HG03442 (cell line): ENCODE measurements at regions not wholly inside any gene's neighbourhood (a gene's known extent, or its start where the extent isn't known, plus 50 kb on each side); places are given as distances from the start of the nearest gene placed in this dataset.

Experiments used
- ATAC-seq: cut with Tn5 transposase; IDR thresholded peaks from one replicate; pipeline ENCODE4 v1.9.1; 2021; ENCODE audit warnings: mild to moderate bottlenecking, moderate library complexity; ENCODE audit not compliant: unreplicated experiment

DNA sequence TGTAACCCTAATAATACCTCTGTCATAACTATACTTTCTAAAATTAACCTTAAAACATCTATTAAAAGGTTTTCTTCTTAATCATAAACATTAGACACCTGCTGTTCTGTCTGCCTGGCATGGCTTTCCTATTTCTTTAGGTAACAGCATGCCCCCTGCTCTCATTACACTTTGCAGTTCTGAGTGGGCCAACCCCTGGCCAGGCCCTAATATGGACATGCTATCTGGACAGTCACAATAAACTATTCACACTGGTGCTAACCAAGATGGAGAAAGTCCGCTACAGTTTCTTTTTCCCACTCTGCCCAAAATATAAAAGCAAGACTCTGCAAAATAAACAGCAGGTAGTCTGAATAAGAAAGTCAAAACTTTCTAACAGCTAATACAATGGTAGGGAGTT lies 84.0 kb downstream of the ELAPOR2 start:
- ATAC-seq, result no peak

DNA sequence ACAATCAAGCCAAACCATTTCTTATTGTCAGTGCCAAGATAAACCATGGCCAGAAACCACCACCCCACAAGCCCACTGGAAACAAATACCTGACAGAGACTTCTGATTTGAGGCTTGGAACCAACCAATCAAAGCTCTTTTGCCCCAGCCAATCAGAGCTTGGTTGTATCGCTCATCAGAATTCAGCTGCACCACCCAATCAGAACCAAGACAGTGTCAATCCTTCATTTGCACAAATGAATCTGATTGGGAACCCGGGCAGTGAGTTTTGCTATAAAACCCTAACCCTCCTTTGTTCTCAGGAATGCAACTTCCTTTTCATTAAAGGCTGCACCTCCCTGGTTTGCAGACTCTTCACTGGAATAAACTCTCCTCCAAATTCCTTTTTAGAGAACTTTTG lies 87.4 kb downstream of the ELAPOR2 start:
- no peak for ATAC-seq

- ATAC-seq, result no peak
These were observed 88.5 kb downstream of the ELAPOR2 start for GRCh38 chr7:86970986-86971385.

GRCh38 chr7:86970547-86970946 lies 88.9 kb downstream of the ELAPOR2 start:
- no peak for ATAC-seq

- no peak for ATAC-seq
These were observed 89.6 kb downstream of the ELAPOR2 start for GRCh38 chr7:86969865-86970264.

- no peak for ATAC-seq
These were observed 90.8 kb downstream of the ELAPOR2 start for GRCh38 chr7:86968618-86969017.

- ATAC-seq, result no peak
These were observed 92.5 kb downstream of the ELAPOR2 start for GRCh38 chr7:86966916-86967315.

- no peak for ATAC-seq
These were observed 93.7 kb downstream of the ELAPOR2 start for GRCh38 chr7:86965727-86966120.

GRCh38 chr7:86964973-86965726 lies 94.3 kb downstream of the ELAPOR2 start:
- no peak for ATAC-seq

- peak; percentile 96 for ATAC-seq
These were observed 95.7 kb downstream of the ELAPOR2 start for GRCh38 chr7:86963599-86964230.

GRCh38 chr7:86962623-86963022 lies 96.8 kb downstream of the ELAPOR2 start:
- no peak for ATAC-seq

GRCh38 chr7:86961686-86962085 lies 97.8 kb downstream of the ELAPOR2 start:
- no peak for ATAC-seq

GRCh38 chr7:86958380-86958779 lies 101.1 kb downstream of the ELAPOR2 start:
- no peak for ATAC-seq

DNA sequence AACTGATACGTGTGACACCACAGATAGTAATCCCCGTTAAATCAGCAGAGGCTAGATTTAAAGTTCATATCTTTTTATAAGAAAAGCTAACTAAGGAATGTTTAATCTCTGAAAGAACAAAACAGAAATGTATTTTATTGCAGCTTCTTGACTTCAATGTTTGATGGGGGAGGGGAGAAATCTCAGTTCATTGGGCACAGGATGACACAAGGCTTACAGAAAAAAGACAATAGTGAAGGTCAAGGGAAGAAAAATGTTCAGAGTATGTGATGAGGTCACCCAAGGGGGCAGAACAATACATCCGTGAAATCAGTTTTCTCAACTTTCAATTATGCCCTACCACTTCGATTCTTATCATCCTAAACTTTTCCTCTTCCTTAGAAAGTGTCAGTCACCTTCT lies 102.9 kb downstream of the ELAPOR2 start:
- ATAC-seq, result no peak

DNA sequence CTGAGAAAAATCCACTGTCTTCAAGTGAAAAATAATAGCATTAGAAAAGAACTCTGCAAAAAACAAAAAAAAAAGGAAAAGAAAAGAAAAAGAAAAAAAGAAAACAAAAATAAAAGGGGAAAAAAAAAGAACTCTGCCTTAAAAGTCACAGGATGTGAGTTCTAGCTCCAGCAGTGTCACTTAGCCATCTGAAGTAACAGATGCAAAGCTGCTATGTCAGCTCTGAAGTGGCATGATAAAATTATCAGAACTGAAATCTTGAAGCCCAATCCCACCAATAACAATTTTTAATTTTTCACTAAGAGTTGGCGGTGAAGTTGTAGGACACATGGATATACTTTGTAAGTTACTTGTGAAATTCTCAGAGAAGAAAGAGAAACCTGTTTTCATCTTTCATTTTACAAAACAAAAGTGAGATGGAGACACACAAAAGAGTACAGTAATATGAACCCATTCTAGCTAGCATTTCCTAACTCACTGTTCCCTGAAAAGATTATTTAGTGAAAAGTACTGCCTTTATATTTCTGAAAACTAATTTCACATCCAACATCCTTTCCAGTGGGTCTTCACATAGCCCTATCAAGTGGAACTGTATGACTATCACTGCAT lies 103.5 kb downstream of the ELAPOR2 start:
- ATAC-seq, result no peak

GRCh38 chr7:86954971-86955370 lies 104.5 kb downstream of the ELAPOR2 start:
- ATAC-seq, result no peak

- no peak for ATAC-seq
These were observed 105.7 kb downstream of the ELAPOR2 start for GRCh38 chr7:86953653-86954336.

DNA sequence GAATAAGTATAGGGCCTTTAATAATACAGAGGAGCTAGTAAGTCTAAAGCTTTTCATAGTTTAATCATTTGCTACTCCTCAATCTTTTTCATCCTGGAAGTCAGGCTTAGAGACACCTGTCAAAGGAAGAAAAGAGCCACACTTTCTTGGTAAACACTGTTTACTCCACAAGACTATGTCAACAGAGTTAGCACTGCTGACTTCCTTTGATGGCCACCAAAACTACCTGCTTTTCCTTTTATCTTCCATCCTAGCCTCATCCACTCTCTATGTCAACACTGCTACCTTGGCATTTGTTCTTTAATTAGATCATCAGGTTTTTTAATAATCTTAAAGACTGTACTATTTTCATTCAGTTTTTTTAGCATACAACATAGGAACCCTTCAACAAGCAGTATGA lies 106.2 kb downstream of the ELAPOR2 start:
- ATAC-seq, result no peak

DNA sequence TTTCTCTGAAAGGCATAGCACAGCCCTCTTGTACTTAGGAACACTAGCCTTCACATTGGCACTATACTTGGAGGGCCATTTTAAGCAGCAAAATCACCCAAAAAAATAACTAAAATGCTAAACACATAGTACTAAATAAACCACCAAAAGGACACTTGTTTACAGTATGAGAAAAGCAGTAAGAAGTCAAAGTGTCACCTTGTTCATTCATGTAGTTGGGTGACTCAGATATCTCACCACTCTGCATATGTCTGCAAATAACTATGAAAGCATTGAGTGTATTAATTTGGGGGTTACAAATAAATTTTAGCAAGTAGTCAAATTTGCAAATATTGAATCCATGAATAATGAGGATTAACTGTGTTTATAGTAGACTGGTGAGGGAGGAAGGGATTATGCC lies 107.6 kb downstream of the ELAPOR2 start:
- ATAC-seq, result no peak

- ATAC-seq, result no peak
These were observed 108.5 kb downstream of the ELAPOR2 start for GRCh38 chr7:86950944-86951343.

- ATAC-seq, result no peak
These were observed 109.1 kb downstream of the ELAPOR2 start for GRCh38 chr7:86950360-86950759.
